Ammon's horn (tissue), 1 donor: ENCODE measurements at regions not wholly inside any gene's neighbourhood (a gene's known extent, or its start where the extent isn't known, plus 50 kb on each side); places are given as distances from the start of the nearest gene placed in this dataset.
"Not testable (repeated sequence)": the region's sequence is repeated elsewhere in the genome, so short reads cannot be mapped to it uniquely, and the experiment has no call there.

Source experiments
- DNase-seq: peaks from one replicate; pipeline ENCODE4 v3.0.0-alpha.2; 2016; ENCODE audit warnings: low spot score

GRCh38 chr14:44613061-44613712 is 106.1 kb upstream of the FSCB start:
- no peak for DNase-seq

- no peak for DNase-seq
Measured at GRCh38 chr14:44612002-44612401, 104.9 kb upstream of the FSCB start.

- DNase-seq = no peak
Measured at GRCh38 chr14:44609876-44610510, 102.9 kb upstream of the FSCB start.

- DNase-seq = no peak
Measured at GRCh38 chr14:44609201-44609600, 102.1 kb upstream of the FSCB start.

GRCh38 chr14:44607701-44608100 is 100.6 kb upstream of the FSCB start:
- DNase-seq = no peak

GRCh38 chr14:44606576-44606975 is 99.5 kb upstream of the FSCB start:
- no peak for DNase-seq

GRCh38 chr14:44601266-44601665 is 94.2 kb upstream of the FSCB start:
- DNase-seq = not testable (repeated sequence)

GRCh38 chr14:44589180-44589579 is 82.1 kb upstream of the FSCB start:
- no peak for DNase-seq

GRCh38 chr14:44586910-44587309 is 79.8 kb upstream of the FSCB start:
- no peak for DNase-seq

- no peak for DNase-seq
Measured at GRCh38 chr14:44576356-44576755, 69.3 kb upstream of the FSCB start.

- DNase-seq = no peak
Measured at GRCh38 chr14:44567997-44568396, 60.9 kb upstream of the FSCB start.

- DNase-seq = no peak
Measured at GRCh38 chr14:44565968-44566367, 58.9 kb upstream of the FSCB start.

GRCh38 chr14:44564908-44565307 is 57.8 kb upstream of the FSCB start:
- DNase-seq = no peak
